AG09319 (cell line): ENCODE measurements at regions not wholly inside any gene's neighbourhood (a gene's known extent, or its start where the extent isn't known, plus 50 kb on each side); places are given as distances from the start of the nearest gene placed in this dataset.

Source experiments
- DNase-seq: peaks from one replicate; pipeline ENCODE4 v3.0.0-alpha.2; 2010; ENCODE audit warnings: low read depth; ENCODE audit errors: extremely low read depth
- TF ChIP-seq, protein P1 (sequence below): IDR thresholded peaks from 2 replicates; pipeline ENCODE4 v1.5.1; 2011; ENCODE audit warnings: low read depth, mild to moderate bottlenecking, inconsistent platforms, low read length, moderate library complexity

- DNase-seq = no peak
- TF ChIP-seq, protein P1, sequence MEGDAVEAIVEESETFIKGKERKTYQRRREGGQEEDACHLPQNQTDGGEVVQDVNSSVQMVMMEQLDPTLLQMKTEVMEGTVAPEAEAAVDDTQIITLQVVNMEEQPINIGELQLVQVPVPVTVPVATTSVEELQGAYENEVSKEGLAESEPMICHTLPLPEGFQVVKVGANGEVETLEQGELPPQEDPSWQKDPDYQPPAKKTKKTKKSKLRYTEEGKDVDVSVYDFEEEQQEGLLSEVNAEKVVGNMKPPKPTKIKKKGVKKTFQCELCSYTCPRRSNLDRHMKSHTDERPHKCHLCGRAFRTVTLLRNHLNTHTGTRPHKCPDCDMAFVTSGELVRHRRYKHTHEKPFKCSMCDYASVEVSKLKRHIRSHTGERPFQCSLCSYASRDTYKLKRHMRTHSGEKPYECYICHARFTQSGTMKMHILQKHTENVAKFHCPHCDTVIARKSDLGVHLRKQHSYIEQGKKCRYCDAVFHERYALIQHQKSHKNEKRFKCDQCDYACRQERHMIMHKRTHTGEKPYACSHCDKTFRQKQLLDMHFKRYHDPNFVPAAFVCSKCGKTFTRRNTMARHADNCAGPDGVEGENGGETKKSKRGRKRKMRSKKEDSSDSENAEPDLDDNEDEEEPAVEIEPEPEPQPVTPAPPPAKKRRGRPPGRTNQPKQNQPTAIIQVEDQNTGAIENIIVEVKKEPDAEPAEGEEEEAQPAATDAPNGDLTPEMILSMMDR = no peak
Observed at GRCh38 chr12:125243811-125244210, 178.6 kb downstream of the AACS start.

GRCh38 chr12:125244338-125244737 lies 179.1 kb downstream of the AACS start:
- TF ChIP-seq, protein P1 = no peak
- no peak for DNase-seq

DNA sequence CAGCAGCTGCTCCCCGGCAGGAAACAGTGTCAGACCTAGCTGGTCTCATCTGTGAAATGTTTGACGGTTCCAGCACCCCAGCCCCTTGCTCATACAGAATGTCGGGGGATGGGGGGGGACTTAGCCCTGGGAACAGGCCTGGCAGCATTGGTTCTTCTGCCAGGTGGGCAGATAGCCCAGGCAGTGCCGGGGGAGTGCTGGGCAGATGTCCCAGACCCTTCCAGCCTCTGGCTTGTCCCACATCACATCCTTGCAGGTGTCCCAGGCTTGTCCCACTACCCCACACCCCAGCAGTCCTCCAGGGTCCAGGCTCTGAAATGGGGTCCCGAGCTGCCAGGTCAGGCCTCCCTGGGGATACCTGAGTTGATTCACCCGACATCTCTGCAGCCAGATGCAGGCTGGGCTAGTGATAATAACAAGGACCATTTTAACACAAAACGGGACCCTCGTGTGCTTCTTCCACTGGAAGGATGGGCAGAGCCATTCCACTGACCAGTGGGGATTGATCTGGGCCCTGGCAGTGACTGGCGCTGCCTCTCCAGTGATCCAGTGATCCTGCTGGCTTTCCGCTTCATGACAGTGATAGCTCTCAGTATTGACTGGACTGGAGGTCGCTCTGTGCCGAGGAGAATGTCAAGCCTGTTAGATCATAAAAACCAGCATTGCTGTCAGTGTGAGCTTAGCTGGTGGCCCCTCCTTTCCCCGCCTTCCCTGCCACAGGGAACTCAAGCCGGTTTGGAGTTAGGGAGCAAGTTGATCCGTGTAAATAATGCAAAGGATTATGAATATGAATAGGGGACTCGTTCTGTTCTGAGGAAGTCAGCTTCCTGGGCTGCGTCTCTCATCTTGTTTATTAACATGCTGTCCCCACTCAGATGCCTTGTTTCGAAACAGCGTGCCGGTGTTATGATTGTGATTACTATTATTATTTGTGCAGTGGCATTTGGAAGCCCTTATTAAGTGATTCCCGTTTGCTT lies 180.6 kb downstream of the AACS start:
- DNase-seq = no peak
- TF ChIP-seq, protein P1 = no peak

GRCh38 chr12:125247477-125247876 lies 182.2 kb downstream of the AACS start:
- no peak for DNase-seq
- TF ChIP-seq, protein P1 = no peak

DNA sequence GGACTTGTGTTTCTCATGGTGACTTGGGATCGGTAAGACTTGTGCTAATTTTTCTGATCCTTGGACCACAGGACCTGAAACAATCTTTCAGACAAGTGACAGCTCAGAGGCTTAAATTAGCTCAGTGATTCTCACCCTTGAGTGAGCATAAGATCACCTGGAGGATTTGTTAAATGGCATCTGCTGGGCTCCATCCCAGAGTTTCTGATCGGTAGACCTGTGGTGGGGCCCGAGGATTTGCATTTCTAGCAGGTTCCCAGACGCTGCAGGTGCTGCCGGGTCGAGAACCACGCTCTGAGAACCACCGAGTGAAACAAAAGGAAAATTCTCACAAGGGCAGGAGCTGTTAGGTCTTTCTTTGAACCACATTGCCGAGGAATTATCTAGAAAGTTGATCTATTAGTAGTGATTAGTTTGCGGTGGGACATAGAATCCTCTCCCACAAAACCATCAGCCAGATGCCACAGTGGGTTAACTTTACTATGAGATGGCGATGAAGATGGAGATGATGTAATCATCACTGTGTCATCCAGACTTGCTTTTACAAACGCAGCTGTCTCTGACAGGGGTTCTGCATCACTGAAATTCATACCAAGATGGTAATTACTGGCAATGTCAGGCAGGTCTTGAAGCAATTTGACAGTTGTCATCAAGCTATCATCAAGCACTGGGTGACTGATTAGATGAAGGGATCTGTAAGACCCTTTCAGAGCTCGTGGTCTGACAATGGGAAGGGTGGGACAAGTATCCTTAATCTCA lies 184.0 kb downstream of the AACS start:
- TF ChIP-seq, protein P1 = no peak

DNA sequence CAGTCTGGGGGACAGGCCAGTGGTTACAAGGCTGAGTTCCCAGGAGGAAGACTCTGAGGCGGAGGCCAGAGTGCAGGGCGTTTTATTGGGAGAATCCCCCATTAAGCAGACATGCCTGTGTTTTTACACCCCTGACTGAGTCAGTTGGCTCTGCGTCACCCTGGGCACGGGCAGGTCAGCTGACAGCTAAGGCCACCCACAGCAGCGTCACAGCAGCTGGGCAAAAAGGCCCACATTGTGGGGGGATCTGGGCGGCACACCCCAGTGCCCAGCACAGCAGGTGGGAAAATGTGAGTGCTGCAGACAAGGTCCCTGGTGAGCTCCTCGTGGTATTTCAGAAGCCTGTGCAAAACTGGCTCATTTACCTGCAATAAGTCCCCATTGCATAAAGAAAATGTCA lies 184.7 kb downstream of the AACS start:
- no peak for DNase-seq
- TF ChIP-seq, protein P1 = no peak

More for the DNA sequence above, 184.0 kb downstream of the AACS start:
- DNase-seq = no peak

DNA sequence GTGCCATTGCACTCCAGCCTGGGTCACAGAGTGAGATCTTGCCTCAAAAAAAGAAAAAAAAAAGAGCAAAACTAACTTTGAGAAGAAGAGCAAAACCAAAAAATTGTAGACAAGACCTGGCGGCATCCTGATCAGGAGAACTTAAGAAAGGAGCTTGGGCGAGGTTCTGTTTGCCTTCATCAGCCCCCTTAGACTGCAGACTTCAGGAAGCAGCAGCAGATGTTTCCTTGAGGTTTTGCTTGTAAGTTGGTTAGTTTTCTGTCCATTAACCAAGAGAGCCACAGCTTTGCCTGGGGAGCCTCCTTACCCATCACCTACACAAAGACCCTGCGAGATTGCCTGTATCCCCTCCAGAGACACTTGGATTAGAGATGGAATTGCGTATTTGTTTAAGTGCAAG lies 189.0 kb downstream of the AACS start:
- DNase-seq = no peak
- TF ChIP-seq, protein P1 = no peak
